Gastrocnemius medialis (tissue), 4 donors: ENCODE measurements at regions not wholly inside any gene's neighbourhood (a gene's known extent, or its start where the extent isn't known, plus 50 kb on each side); places are given as distances from the start of the nearest gene placed in this dataset.

Experiments used
- ATAC-seq, 2 donors: fragments of 150-250 bp; one replicate each; pipeline ENCODE4 v1.9.1; 2016
- DNase-seq, 2 donors: peaks; one replicate each; pipeline ENCODE4 v3.0.0-alpha.2; 2019
- H3K27ac ChIP-seq, 4 donors: fragments of 200-600 bp; sonication (generic); 1 replicate in 1 of 4; 2 replicates in 3 of 4; pipeline ENCODE4 v1.5.1; 2016 to 2018; ENCODE audit warnings: mild to moderate bottlenecking in 2 of 4, moderate library complexity in 1 of 4
- H3K27me3 ChIP-seq, 3 donors: fragments of 200-600 bp; sonication (generic) in 2 of 3; 1 replicate in 1 of 3; 2 replicates in 2 of 3; pipeline versions ENCODE4 v1.5.1 to v1.6.0; 2016 to 2019; ENCODE audit warnings: mild to moderate bottlenecking in 1 of 3, moderate library complexity in 1 of 3
- H3K36me3 ChIP-seq, 2 donors: fragments of 200-600 bp; sonication (generic) in 1 of 2; one replicate each; pipeline ENCODE4 v1.5.1; 2017 to 2018
- H3K4me1 ChIP-seq, 2 donors: fragments of 200-600 bp; sonication (generic) in 1 of 2; one replicate each; pipeline ENCODE4 v1.5.1; 2016 to 2017; ENCODE audit warnings: mild to moderate bottlenecking in 2 of 2
- H3K4me3 ChIP-seq, 4 donors: fragments of 200-600 bp; sonication (generic) in 3 of 4; 1 replicate in 1 of 4; 2 replicates in 3 of 4; pipeline ENCODE4 v1.5.1; 2016 to 2019; ENCODE audit warnings: mild to moderate bottlenecking in 2 of 4
- H3K9me3 ChIP-seq, 3 donors: fragments of 200-600 bp; sonication (generic) in 2 of 3; 1 replicate in 1 of 3; 2 replicates in 2 of 3; pipeline ENCODE4 v1.5.1; 2016 to 2019
- CTCF ChIP-seq, 5 experiments: fragments of 450-650 bp in 3 of 5; fragments of 200-600 bp in 2 of 5; sonication (generic) in 2 of 5; IDR thresholded peaks in 4 of 5; conservative IDR thresholded peaks in 1 of 5; 1 replicate in 4 of 5; 2 replicates in 1 of 5; pipeline ENCODE4 v1.5.1; 2016 to 2019; ENCODE audit warnings: antibody characterized with exemption in 5 of 5, mild to moderate bottlenecking in 3 of 5, moderate library complexity in 3 of 5
- POLR2A ChIP-seq, 2 donors: fragments of 450-650 bp; IDR thresholded peaks; one replicate each; pipeline ENCODE4 v1.6.1; 2017; ENCODE audit warnings: antibody characterized with exemption in 2 of 2, mild to moderate bottlenecking in 2 of 2, moderate library complexity in 2 of 2
- in situ Hi-C, 4 donors: fragments of 200-750 bp; cut with MboI; loops; one replicate each; pipeline versions ENCODE4 v1.15.0 to v1.8.0; 2017; ENCODE audit warnings: low sequenced_read_pairs in 4 of 4
- intact Hi-C: fragments of 100-400 bp; cut with DNase I; formaldehyde crosslinking; loops from one replicate; pipeline ENCODE4 v1.15.1; 2023; ENCODE audit warnings: low total_unique reads

GRCh38 chr18:39806525-39806924, 2148.5 kb upstream of the PIK3C3 start:
- intact Hi-C loops: no loop called here
- ATAC-seq: no peak
- Histone ChIP-seq H3K9me3 (no peaks in the 10 kb centered on the region), H3K4me3 (no peak overlapping the region), H3K27me3 (no peaks in the 10 kb centered on the region), H3K27ac (no peak overlapping the region), H3K4me1 (no peaks in the 10 kb centered on the region), H3K36me3 (no peaks in the 10 kb centered on the region)
- in situ Hi-C loops: no loop called here
- DNase-seq: no peak
- TF ChIP-seq CTCF (IDR thresholded peaks at IDR 0.05 in 4 of 5, conservative IDR thresholded peaks at IDR 0.05 in 1 of 5) (no peak), POLR2A (IDR thresholded peaks at IDR 0.05) (no peak)

GRCh38 chr18:39805218-39805617, 2149.8 kb upstream of the PIK3C3 start:
- intact Hi-C loops: no loop called here
- Histone ChIP-seq H3K4me1 (no peaks in the 10 kb centered on the region), H3K36me3 (no peaks in the 10 kb centered on the region), H3K27ac (no peak overlapping the region), H3K27me3 (no peaks in the 10 kb centered on the region), H3K9me3 (no peaks in the 10 kb centered on the region), H3K4me3 (no peak overlapping the region)
- in situ Hi-C loops: no loop called here
- DNase-seq (no peak), ATAC-seq (no peak)
- TF ChIP-seq POLR2A (IDR thresholded peaks at IDR 0.05) (no peak), CTCF (IDR thresholded peaks at IDR 0.05 in 4 of 5, conservative IDR thresholded peaks at IDR 0.05 in 1 of 5) (no peak)

GRCh38 chr18:39802648-39803229, 2152.3 kb upstream of the PIK3C3 start:
- no peaks in the 10 kb centered on the region for H3K4me1 ChIP-seq
- intact Hi-C loops (no loop called here), in situ Hi-C loops (no loop called here)
- no peaks in the 10 kb centered on the region for H3K9me3 ChIP-seq
- H3K27me3 ChIP-seq: peaks cover 0 to 3% (median 0%) of the 10 kb centered on the region in 3 donors
- no peaks in the 10 kb centered on the region for H3K36me3 ChIP-seq
- DNase-seq (no peak), ATAC-seq (no peak)
- H3K4me3 ChIP-seq: no peak overlapping the region
- no peak for TF ChIP-seq POLR2A (IDR thresholded peaks at IDR 0.05)
- no peak for TF ChIP-seq CTCF (IDR thresholded peaks at IDR 0.05 in 4 of 5, conservative IDR thresholded peaks at IDR 0.05 in 1 of 5)
- no peak overlapping the region for H3K27ac ChIP-seq

GRCh38 chr18:39801848-39802247, 2153.2 kb upstream of the PIK3C3 start:
- no peak for DNase-seq
- no peak overlapping the region for H3K4me3 ChIP-seq
- in situ Hi-C loops (no loop called here), intact Hi-C loops (no loop called here)
- H3K36me3 ChIP-seq: no peaks in the 10 kb centered on the region
- no peak for TF ChIP-seq POLR2A (IDR thresholded peaks at IDR 0.05)
- TF ChIP-seq CTCF (IDR thresholded peaks at IDR 0.05 in 4 of 5, conservative IDR thresholded peaks at IDR 0.05 in 1 of 5): no peak
- H3K4me1 ChIP-seq: no peaks in the 10 kb centered on the region
- H3K9me3 ChIP-seq: no peaks in the 10 kb centered on the region
- peaks cover 0 to 3% (median 0%) of the 10 kb centered on the region in 3 donors for H3K27me3 ChIP-seq
- no peak overlapping the region for H3K27ac ChIP-seq
- no peak for ATAC-seq

GRCh38 chr18:39801010-39801409, 2154.0 kb upstream of the PIK3C3 start:
- no peak overlapping the region for H3K4me3 ChIP-seq
- peaks cover 0 to 3% (median 0%) of the 10 kb centered on the region in 3 donors for H3K27me3 ChIP-seq
- H3K9me3 ChIP-seq: no peaks in the 10 kb centered on the region
- intact Hi-C loops (no loop called here), in situ Hi-C loops (no loop called here)
- no peaks in the 10 kb centered on the region for H3K36me3 ChIP-seq
- no peak overlapping the region for H3K27ac ChIP-seq
- ATAC-seq (no peak), DNase-seq (no peak)
- no peaks in the 10 kb centered on the region for H3K4me1 ChIP-seq
- TF ChIP-seq CTCF (IDR thresholded peaks at IDR 0.05 in 4 of 5, conservative IDR thresholded peaks at IDR 0.05 in 1 of 5): no peak
- no peak for TF ChIP-seq POLR2A (IDR thresholded peaks at IDR 0.05)
